GM12872 (cell line): ENCODE measurements at regions not wholly inside any gene's neighbourhood (a gene's known extent, or its start where the extent isn't known, plus 50 kb on each side); places are given as distances from the start of the nearest gene placed in this dataset.

ENCODE experiments used
- CTCF ChIP-seq: IDR thresholded peaks from 3 replicates; pipeline ENCODE4 v1.5.1; 2011; ENCODE audit warnings: low read depth, mild to moderate bottlenecking, low read length, moderate library complexity; ENCODE audit not compliant: insufficient read depth

- no peak for TF ChIP-seq CTCF
Observed at GRCh38 chr3:154003649-154004048, 117.5 kb upstream of the ARHGEF26 start.

- TF ChIP-seq CTCF: no peak
Observed at GRCh38 chr3:154011036-154011435, 110.2 kb upstream of the ARHGEF26 start.

- TF ChIP-seq CTCF: no peak
Observed at GRCh38 chr3:154013736-154014135, 107.5 kb upstream of the ARHGEF26 start.

GRCh38 chr3:154015307-154015706 lies 105.9 kb upstream of the ARHGEF26 start:
- TF ChIP-seq CTCF: no peak

GRCh38 chr3:154018100-154018696 lies 103.0 kb upstream of the ARHGEF26 start:
- peak; percentile 81 for TF ChIP-seq CTCF

- no peak for TF ChIP-seq CTCF
Observed at GRCh38 chr3:154022606-154023005, 98.6 kb upstream of the ARHGEF26 start.

- TF ChIP-seq CTCF: no peak
Observed at GRCh38 chr3:154023148-154023547, 98.0 kb upstream of the ARHGEF26 start.
